ENCODE measurements at regions not wholly inside any gene's neighbourhood (a gene's known extent, or its start where the extent isn't known, plus 50 kb on each side); places are given as distances from the start of the nearest gene placed in this dataset. TPM values are rescaled to one million over a fixed set of nuclear protein-coding genes. Genes with fewer than 3 reads are reported as not detected.
"Not testable (repeated sequence)": the region's sequence is repeated elsewhere in the genome, so short reads cannot be mapped to it uniquely, and the experiment has no call there.

- H3K27ac ChIP-seq (ENCODE audit: low read depth in 2 of 2, low read length in 2 of 2); H3K4me3 ChIP-seq (ENCODE audit: low read length in 3 of 3); H3K36me3 ChIP-seq (ENCODE audit: control insufficient read depth in 2 of 3, insufficient read depth in 3 of 3, low read length in 3 of 3); intact Hi-C loops (cut with DNase I); H3K27me3 ChIP-seq (ENCODE audit: control insufficient read depth, insufficient read depth, low read length); H3K4me1 ChIP-seq (ENCODE audit: control insufficient read depth in 2 of 3, insufficient read depth in 2 of 3, low read depth in 1 of 3, low read length in 3 of 3); H3K9ac ChIP-seq (ENCODE audit: low read length in 3 of 3); FAIRE-seq; DNase-seq; H3K9me3 ChIP-seq (ENCODE audit: control insufficient read depth in 2 of 3, insufficient read depth in 1 of 3, low read length in 3 of 3): not testable (repeated sequence)
Observed at GRCh38 chr16:5160010-5160409, 62.4 kb upstream of the EEF2KMT start.

GRCh38 chr16:5159537-5159936 is 61.9 kb upstream of the EEF2KMT start:
- H3K4me3 ChIP-seq (ENCODE audit: low read length in 3 of 3); DNase-seq; intact Hi-C loops (cut with DNase I); FAIRE-seq; H3K36me3 ChIP-seq (ENCODE audit: control insufficient read depth in 2 of 3, insufficient read depth in 3 of 3, low read length in 3 of 3); H3K9me3 ChIP-seq (ENCODE audit: control insufficient read depth in 2 of 3, insufficient read depth in 1 of 3, low read length in 3 of 3); H3K9ac ChIP-seq (ENCODE audit: low read length in 3 of 3); H3K27me3 ChIP-seq (ENCODE audit: control insufficient read depth, insufficient read depth, low read length); H3K4me1 ChIP-seq (ENCODE audit: control insufficient read depth in 2 of 3, insufficient read depth in 2 of 3, low read depth in 1 of 3, low read length in 3 of 3); H3K27ac ChIP-seq (ENCODE audit: low read depth in 2 of 2, low read length in 2 of 2): not testable (repeated sequence)

GRCh38 chr16:5158494-5158893 is 60.9 kb upstream of the EEF2KMT start:
- no peaks in the 10 kb centered on the region for H3K27me3 ChIP-seq (ENCODE audit: control insufficient read depth, insufficient read depth, low read length)
- no peak overlapping the region for H3K27ac ChIP-seq (ENCODE audit: low read depth in 2 of 2, low read length in 2 of 2)
- FAIRE-seq = no peak
- H3K9ac ChIP-seq (ENCODE audit: low read length in 3 of 3) = no peak overlapping the region
- no peaks in the 10 kb centered on the region for H3K9me3 ChIP-seq (ENCODE audit: control insufficient read depth in 2 of 3, insufficient read depth in 1 of 3, low read length in 3 of 3)
- no peaks in the 10 kb centered on the region for H3K36me3 ChIP-seq (ENCODE audit: control insufficient read depth in 2 of 3, insufficient read depth in 3 of 3, low read length in 3 of 3)
- DNase-seq = no peak
- intact Hi-C loops (cut with DNase I) = no loop called here
- H3K4me1 ChIP-seq (ENCODE audit: control insufficient read depth in 2 of 3, insufficient read depth in 2 of 3, low read depth in 1 of 3, low read length in 3 of 3) = no peaks in the 10 kb centered on the region
- no peak for TF ChIP-seq CTCF (IDR thresholded peaks at IDR 0.05; ENCODE audit: borderline replicate concordance, extremely low read depth, insufficient read depth)
- H3K4me3 ChIP-seq (ENCODE audit: low read length in 3 of 3) = no peak overlapping the region

- intact Hi-C loops (cut with DNase I); H3K36me3 ChIP-seq (ENCODE audit: control insufficient read depth in 2 of 3, insufficient read depth in 3 of 3, low read length in 3 of 3); H3K9ac ChIP-seq (ENCODE audit: low read length in 3 of 3); DNase-seq; H3K4me1 ChIP-seq (ENCODE audit: control insufficient read depth in 2 of 3, insufficient read depth in 2 of 3, low read depth in 1 of 3, low read length in 3 of 3); H3K4me3 ChIP-seq (ENCODE audit: low read length in 3 of 3); H3K27me3 ChIP-seq (ENCODE audit: control insufficient read depth, insufficient read depth, low read length); H3K9me3 ChIP-seq (ENCODE audit: control insufficient read depth in 2 of 3, insufficient read depth in 1 of 3, low read length in 3 of 3); H3K27ac ChIP-seq (ENCODE audit: low read depth in 2 of 2, low read length in 2 of 2); FAIRE-seq: not testable (repeated sequence)
Observed at GRCh38 chr16:5156486-5156885, 58.9 kb upstream of the EEF2KMT start.

- H3K4me3 ChIP-seq (ENCODE audit: low read length in 3 of 3); H3K27me3 ChIP-seq (ENCODE audit: control insufficient read depth, insufficient read depth, low read length); H3K9me3 ChIP-seq (ENCODE audit: control insufficient read depth in 2 of 3, insufficient read depth in 1 of 3, low read length in 3 of 3); H3K9ac ChIP-seq (ENCODE audit: low read length in 3 of 3); DNase-seq; H3K36me3 ChIP-seq (ENCODE audit: control insufficient read depth in 2 of 3, insufficient read depth in 3 of 3, low read length in 3 of 3); H3K4me1 ChIP-seq (ENCODE audit: control insufficient read depth in 2 of 3, insufficient read depth in 2 of 3, low read depth in 1 of 3, low read length in 3 of 3); intact Hi-C loops (cut with DNase I); H3K27ac ChIP-seq (ENCODE audit: low read depth in 2 of 2, low read length in 2 of 2); FAIRE-seq: not testable (repeated sequence)
Observed at GRCh38 chr16:5154006-5154405, 56.4 kb upstream of the EEF2KMT start.

GRCh38 chr16:5151409-5151808 is 53.8 kb upstream of the EEF2KMT start:
- H3K36me3 ChIP-seq (ENCODE audit: control insufficient read depth in 2 of 3, insufficient read depth in 3 of 3, low read length in 3 of 3); H3K4me3 ChIP-seq (ENCODE audit: low read length in 3 of 3); FAIRE-seq; H3K27ac ChIP-seq (ENCODE audit: low read depth in 2 of 2, low read length in 2 of 2); DNase-seq; H3K4me1 ChIP-seq (ENCODE audit: control insufficient read depth in 2 of 3, insufficient read depth in 2 of 3, low read depth in 1 of 3, low read length in 3 of 3); H3K27me3 ChIP-seq (ENCODE audit: control insufficient read depth, insufficient read depth, low read length); H3K9me3 ChIP-seq (ENCODE audit: control insufficient read depth in 2 of 3, insufficient read depth in 1 of 3, low read length in 3 of 3); intact Hi-C loops (cut with DNase I); H3K9ac ChIP-seq (ENCODE audit: low read length in 3 of 3): not testable (repeated sequence)

Small RNA genes lying in the stretch of these regions (microRNA-seq; reads per million reads assigned to microRNA genes)
- gene MIR8065 = not detected
